GM11168 (cell line): ENCODE measurements at regions not wholly inside any gene's neighbourhood (a gene's known extent, or its start where the extent isn't known, plus 50 kb on each side); places are given as distances from the start of the nearest gene placed in this dataset.

Source experiments
- in situ Hi-C: fragments of 300-500 bp; cut with MboI; formaldehyde crosslinking; loops from one replicate; pipeline ENCODE4 v1.12.0; 2022; ENCODE audit warnings: low sequenced_read_pairs; ENCODE audit not compliant: unreplicated experiment

GRCh38 chr5:175121457-175121856 is 322.5 kb downstream of the DRD1 start:
- in situ Hi-C loops, result no loop called here

- in situ Hi-C loops, result no loop called here
These were observed 323.6 kb downstream of the DRD1 start for GRCh38 chr5:175120412-175120811.

GRCh38 chr5:175118700-175119309 is 325.2 kb downstream of the DRD1 start:
- in situ Hi-C loops, result no loop called here

DNA sequence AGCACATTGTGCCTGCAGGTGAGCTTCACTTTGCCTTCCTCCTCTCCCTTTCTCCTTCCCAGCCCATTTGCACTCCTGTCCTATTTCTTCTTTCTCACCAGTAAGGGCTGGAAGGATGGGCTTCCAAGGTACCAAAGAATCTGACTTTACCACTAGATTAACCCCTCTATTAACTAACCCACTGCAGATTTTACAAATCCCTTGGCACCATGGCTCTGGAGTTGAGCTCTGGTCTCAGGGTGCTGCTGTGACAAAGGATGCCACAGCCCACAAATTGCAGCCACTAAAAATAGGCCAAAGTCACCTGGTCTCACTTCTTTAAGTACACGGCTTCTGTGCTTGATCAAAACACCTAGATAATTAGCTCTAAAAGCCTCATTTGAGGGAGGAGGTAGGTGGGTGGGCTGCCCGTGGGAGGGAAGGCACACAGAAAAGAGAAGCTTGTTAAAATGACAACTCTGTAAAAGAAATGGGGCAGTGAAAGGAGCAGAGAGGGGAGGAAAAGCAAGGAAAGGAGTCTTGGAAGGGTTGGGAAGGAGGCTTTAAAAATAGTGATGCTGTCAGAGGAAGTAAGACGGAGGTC is 327.4 kb downstream of the DRD1 start:
- in situ Hi-C loops, result no loop called here

DNA sequence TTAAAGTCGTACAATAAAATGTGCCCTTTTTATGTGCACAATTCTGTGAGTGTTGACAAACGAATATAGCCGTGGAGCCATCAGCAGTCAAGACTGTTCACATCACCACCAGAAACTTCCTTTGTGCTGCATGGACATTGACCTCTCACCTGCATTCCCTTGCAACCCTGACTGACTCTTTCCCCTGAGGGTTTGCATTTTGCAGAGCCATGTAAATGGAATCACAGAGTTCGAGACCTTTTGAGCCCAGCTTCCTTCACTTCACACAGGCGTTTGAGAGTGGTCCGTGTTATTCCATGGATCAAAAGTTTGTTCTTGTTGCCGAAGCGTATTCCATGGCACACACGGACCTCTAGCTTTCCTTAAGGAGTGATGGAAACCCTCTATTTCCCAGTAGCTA is 328.2 kb downstream of the DRD1 start:
- in situ Hi-C loops, result no loop called here

GRCh38 chr5:175113947-175114346 is 330.0 kb downstream of the DRD1 start:
- in situ Hi-C loops, result no loop called here

DNA sequence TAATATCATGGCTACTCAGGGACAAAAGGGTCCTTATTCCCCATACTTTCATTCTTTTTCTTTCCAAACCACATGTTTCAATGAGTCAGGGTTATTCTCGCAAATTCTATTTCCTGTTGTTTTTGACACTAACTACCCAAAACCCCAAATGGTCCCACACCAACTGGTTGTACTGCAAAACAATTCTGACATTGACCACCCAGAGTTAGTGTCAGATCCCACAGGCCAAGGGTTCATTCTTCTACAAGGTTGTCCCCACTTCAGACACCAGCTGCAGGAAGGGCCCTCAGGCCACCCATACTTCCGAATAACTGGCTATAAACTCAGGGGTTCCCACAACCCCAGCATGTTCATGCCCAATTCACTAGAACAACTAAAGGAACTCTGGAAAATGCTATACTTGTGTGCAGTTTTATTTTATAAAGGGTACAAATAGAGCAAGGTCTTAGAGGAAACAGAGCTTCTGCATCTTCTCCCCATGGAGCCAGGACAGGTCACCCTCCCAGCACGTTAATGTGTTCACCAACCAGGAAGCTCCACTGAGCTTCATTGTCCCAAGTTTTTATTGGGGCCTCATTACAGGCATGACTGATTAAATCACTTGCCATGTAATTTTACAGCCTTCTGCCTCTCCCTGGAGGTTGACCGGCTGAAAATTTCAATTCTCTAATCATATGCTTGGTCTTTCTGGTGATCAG is 334.8 kb downstream of the DRD1 start:
- in situ Hi-C loops, result no loop called here

DNA sequence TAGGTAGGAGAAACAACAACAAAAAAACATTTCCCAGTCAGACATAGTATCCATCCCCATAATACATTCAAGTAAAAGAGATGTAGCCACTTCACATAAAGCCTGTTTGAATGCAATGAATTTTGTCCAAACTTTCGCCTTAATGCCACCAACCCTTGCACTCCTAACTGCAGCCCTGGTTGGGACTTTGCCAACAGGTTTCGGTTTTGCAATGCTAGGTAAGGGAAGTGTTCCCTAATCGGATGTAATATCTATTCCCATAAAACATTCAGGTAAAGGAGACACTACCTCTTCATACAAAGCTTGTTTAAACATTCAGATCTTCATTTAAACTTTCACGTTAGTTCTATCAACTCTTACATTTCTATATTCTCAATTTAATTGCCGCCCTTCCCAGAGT is 336.1 kb downstream of the DRD1 start:
- in situ Hi-C loops, result no loop called here

GRCh38 chr5:175107028-175107588 is 336.9 kb downstream of the DRD1 start:
- in situ Hi-C loops, result no loop called here

DNA sequence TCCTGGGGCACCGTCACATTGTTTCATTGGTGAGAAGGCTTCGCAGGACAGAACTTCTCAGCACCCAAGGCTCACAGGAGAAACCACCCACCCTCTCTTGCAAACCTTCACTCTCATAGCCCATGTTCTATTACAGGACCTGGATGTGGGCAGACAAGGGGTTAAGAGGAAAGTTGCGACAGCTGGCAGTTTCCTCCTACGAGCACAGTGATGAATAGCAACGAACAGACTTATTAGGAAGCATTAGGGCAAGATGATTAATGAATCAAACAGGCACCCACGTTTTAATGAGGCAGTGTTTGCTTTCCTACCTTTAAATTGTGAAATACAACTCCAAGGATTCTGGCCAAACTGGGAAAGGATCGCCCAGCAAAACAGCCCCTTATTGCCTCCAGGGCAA is 339.3 kb downstream of the DRD1 start:
- in situ Hi-C loops, result no loop called here

- in situ Hi-C loops, result no loop called here
These were observed 340.2 kb downstream of the DRD1 start for GRCh38 chr5:175103746-175104145.

- in situ Hi-C loops, result no loop called here
These were observed 341.3 kb downstream of the DRD1 start for GRCh38 chr5:175102717-175103116.

GRCh38 chr5:175098301-175098700 is 345.7 kb downstream of the DRD1 start:
- in situ Hi-C loops, result no loop called here

- in situ Hi-C loops, result no loop called here
These were observed 347.4 kb downstream of the DRD1 start for GRCh38 chr5:175096469-175097165.

- in situ Hi-C loops, result no loop called here
These were observed 349.5 kb downstream of the DRD1 start for GRCh38 chr5:175094461-175094860.

DNA sequence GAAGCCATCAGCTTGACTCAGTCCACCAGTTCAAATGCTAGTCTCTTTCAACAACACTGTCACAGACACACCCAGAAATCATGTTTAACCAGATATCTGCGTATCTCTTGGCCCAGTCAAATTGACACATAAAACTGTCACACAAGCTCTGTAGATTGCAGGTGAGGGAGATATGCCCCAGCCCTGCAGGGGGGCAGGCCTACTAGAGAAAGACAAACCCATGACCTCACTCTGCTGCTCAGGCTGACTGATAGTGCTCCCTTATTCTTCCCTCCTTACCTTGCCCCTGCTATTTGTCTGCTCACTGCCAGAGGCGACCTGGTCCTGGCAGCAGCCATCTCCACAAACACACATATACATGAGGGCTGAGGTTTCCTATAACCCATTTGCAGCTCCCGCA is 351.3 kb downstream of the DRD1 start:
- in situ Hi-C loops, result no loop called here

GRCh38 chr5:175088963-175089362 is 355.0 kb downstream of the DRD1 start:
- in situ Hi-C loops, result no loop called here

GRCh38 chr5:175082866-175083590 is 358.6 kb downstream of the MSX2 start:
- in situ Hi-C loops, result no loop called here

DNA sequence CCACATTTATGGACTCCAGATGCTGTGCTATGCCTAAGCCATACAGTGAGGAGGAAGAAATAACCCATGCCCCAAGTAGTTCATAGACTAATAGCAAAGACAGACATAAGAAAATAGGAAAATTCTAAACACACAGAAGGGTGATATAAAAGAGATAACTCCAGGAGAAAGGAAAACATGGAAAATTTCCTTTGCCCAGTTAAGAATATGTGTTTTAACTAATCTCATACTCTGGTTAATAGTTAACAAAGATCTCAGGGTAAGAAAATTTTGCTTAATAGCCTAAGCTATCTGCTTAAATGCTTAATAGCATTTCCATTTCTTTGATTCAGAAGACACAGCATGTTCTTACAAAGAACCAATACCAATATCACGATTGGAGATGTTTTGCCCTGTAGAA is 358.0 kb downstream of the MSX2 start:
- in situ Hi-C loops, result no loop called here

GRCh38 chr5:175079707-175080106 is 355.3 kb downstream of the MSX2 start:
- in situ Hi-C loops, result no loop called here
